HG03439 (cell line): ENCODE measurements at regions not wholly inside any gene's neighbourhood (a gene's known extent, or its start where the extent isn't known, plus 50 kb on each side); places are given as distances from the start of the nearest gene placed in this dataset.
A peak's percentile ranks its signal among the peaks of the same experiment; 100 is the strongest.
"Not testable (repeated sequence)": the region's sequence is repeated elsewhere in the genome, so short reads cannot be mapped to it uniquely, and the experiment has no call there.

Experiments
- ATAC-seq: cut with Tn5 transposase; IDR thresholded peaks from one replicate; pipeline ENCODE4 v1.9.1; 2021; ENCODE audit warnings: mild to moderate bottlenecking, moderate library complexity; ENCODE audit not compliant: unreplicated experiment

DNA sequence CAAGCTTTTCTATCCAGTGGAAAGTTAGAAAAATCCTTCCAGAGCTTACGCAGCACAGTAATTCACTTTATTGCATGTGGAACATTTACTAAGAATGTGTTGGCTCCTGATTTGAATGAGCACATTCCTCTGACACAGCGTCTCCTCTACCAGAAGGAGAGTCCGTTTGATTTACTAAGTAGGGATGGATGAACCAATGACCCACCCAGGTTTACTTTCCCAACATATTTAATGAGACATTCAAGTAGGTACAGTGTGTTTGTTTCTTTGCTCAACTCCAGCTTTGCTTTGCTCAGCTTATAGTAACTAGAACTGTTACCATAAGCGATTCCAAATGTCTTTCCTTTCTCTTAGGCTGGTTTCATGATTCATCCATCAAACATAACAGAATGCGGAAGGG, 161.7 kb downstream of the SMARCA1 start:
- ATAC-seq, result no peak

DNA sequence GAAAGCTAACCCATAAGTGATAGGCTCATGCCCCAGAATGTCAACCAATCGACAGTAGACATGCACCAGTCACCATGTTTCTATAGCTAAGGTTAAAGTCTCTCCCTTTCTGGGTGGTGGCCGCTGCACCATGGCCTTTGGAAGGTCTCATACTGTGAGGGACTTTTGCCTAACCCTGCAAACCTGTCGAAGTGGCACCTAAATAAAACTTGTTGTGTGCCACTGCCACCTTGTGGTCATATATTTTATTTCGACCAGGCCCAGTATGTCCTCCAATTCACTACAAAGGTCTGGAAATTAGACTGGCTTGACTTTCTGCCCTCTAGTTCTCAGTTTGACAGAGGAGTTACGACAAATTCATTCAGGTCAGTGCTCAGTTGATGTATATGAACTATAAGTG, 163.1 kb downstream of the SMARCA1 start:
- ATAC-seq, result peak; percentile 54

DNA sequence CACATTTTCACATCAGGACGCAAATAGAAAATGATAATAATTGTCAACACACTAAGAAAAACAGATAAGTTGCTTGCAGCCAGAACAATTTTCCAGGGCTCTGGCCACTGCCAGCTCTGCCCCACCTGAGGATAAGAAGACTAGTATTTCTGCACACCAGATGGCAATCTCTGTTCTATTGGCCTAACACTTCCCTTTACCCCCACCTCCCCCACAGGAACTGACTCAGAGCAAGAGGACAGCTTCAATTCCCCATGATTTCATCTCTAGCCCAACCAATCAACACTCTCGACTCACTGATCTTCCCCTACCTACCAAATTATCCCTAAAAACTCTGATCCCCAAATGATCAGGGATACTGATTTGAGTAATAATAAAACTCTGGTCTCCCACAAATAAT, 164.0 kb downstream of the SMARCA1 start:
- ATAC-seq, result no peak

DNA sequence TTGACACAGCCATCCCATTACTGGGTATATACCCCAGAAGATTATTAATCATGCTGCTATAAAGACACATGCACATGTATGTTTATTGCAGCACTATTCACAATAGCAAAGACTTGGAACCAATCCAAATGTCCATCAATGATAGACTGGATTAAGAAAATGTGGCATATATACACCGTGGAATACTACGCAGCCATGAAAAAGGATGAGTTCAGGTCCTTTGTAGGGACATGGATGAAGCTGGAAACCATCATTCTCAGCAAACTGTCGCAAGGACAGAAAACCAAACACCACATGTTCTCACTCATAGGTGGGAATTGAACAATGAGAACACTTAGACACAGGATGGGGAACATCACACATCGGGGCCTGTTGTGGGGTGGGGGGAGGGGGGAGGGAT, 165.9 kb downstream of the SMARCA1 start:
- not testable (repeated sequence) for ATAC-seq

DNA sequence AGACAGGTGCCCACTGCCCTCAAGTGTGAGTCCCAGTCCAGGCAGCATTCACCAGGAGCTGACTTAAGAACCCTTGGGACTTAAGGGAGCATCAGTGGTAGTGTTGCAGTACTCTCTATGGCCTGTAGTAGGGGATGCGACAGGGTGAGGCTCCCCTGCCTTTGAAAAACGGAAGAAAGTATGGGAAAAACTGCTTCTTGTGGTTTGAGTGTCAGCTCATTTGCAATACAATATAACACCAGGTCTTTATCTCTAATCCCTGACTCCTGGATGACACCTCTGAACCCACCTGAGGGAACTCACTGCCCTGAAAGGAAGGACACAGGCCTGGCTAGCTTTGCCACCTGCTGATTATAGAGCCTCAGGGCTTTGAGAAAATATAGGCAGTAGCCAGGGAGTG, 176.0 kb downstream of the SMARCA1 start:
- no peak for ATAC-seq

DNA sequence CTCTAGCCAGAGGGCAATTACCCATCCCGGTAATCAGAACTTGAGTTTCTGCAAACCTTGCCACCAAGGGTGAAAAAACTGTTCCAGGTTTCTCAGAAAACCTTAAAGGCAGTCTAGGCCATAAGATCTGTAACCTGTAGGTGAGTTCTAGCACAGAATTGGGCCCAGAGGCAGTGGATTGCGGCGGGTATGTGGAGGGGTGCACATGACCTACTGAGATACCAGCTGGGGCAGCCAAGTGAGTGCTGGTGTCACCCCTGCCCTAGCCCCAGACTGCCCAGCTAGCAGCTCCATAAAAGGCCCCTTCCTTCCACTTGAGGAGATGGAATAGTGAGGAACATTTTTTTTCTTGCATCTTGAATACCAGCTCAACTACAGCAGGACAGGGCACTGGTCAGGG, 176.7 kb downstream of the SMARCA1 start:
- ATAC-seq, result no peak

DNA sequence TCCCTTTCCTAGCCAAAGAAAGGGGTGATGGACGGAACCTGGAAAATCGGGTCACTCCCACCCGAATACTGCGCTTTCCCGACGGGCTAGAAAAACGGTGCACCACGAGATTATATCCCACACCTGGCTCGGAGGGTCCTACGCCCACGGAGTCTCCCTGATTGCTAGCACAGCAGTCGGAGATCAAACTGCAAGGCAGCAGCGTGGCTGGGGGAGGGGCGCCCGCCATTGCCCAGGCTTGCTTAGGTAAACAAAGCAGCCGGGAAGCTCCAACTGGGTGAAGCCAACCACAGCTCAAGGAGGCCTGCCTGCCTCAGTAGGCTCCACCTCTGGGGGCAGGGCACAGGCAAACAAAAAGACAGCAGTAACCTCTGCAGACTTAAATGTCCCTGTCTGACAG, 186.0 kb downstream of the SMARCA1 start:
- ATAC-seq, result not testable (repeated sequence)

DNA sequence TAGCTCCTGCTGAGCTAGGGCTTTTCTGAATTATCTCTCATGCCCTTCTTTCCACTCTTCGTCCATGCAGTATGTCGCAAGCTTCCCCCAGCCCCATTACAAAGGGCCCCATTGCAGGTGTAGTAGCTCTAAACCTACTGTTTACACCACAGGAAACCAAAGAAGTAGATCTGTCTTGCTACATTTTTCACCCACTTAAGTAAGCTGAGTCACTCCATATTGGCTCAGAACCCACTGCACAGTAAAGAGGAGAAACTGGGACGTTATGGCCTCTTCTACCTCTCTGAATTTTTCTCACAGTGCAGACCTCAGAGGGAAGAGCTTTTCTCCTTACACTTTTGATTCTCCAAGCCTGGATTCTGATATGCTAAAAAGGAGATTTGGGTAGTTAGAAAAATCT, 200.2 kb downstream of the SMARCA1 start:
- no peak for ATAC-seq

DNA sequence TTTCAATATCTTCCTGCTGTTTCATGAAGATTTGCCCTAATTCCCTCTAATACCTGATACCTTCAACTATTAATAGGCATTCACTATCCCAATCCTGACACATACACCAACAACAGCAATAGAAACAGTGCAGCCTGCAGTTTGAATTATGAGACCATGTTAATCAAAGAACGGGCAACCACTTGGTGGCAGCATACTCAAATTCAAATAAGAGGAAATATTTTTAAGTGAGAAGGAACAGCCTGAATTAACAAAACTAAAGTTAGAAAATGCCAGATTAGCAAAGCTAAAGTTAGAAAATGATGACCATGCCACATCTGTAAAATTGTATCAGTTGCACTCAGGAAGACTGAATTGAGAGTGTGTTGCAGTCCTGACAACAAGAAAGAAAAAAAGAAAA, 204.9 kb downstream of the SMARCA1 start:
- no peak for ATAC-seq

DNA sequence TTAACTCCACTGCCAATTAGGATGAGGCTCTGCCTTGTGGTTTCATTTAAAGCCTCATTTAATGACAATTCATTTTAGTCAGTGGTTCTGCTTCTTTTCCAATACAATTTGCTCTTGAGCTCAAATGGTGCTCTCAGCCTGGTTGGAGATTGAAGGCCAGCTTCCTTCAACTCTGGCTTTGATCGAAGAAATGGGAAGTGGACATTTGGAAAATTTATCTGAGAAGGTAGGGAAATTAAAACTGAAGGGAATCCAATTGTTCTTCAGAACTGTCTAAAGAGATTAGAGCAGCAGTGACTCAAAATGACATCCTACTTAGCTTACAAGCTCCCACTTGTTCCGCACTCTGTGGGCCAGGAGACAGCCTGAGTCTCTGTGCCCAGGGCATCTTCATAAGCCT, 206.8 kb downstream of the SMARCA1 start:
- ATAC-seq, result no peak

DNA sequence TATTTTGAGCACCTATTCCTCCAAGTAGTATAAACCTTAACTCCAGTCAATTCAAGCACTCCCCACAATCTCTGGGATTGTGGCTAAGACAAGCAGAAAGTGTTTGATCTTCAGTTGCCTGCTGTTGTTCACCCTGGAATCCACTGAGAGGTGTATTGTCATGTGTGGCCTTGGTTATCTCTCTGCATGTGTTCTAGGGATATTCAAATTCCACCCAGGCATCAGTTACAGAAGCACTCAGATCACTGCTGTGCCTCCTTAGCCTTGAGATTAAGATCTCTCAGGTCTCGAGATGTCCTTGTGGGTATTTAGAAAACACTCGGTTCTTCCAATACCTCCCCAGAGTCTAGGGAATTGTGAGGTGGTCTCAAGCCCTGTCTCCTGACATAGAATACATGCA, 213.3 kb downstream of the SMARCA1 start:
- ATAC-seq, result no peak

DNA sequence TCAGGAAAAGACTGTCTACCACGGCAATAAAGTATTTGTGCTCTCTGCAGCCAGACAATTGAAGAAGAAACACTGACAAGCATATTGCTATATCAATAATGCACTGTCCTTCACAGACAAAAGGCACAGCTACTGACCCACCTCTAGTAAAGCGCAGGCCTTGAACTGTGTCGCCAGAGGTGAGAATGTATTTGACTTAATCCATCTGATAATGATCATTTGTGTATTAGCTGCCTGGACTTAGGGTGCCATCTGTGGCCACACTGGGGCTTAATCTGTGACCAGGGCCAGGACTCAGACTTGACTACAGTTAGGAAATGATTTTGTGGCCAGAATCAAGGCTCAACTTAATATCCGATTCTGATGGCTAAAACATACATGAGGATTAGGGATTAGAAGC, 260.4 kb downstream of the SMARCA1 start:
- no peak for ATAC-seq

DNA sequence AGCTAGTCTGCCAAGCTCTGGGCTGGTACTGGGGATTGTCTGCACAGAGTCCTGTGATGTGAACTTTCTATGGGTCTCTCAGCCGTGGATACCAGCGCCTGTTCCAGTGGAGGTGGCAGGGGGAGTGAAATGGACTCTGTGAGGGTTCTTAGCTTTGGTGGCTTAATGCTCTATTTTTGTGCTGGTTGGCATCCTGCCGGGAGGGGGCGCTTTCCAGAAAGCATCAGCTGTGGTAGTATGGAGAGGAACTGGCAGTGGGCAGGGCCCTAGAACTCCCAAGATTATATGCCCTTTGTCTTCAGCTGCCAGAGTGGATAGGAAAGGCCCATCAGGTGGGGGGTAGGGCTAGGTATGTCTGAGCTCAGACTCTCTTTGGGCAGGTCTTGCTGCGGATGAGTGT, 267.8 kb downstream of the SMARCA1 start:
- not testable (repeated sequence) for ATAC-seq

DNA sequence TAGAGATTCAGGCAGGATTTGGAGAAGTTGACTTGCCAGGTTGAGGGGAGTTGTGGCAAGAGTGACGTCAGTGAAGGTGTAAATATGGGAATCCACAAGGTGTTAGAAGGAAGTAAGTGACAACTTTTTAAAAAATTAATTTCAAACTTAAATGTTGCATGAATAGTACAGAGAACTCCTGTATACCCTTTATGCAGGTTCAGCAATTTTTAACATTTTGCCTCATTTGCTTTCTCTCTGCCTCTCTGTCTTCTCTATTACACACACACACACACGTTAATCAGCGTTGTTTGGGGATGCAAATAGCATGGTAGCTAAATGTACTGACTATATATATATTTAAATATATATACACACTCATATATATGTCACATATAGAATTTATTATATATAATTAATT, 273.7 kb downstream of the SMARCA1 start:
- ATAC-seq, result no peak

DNA sequence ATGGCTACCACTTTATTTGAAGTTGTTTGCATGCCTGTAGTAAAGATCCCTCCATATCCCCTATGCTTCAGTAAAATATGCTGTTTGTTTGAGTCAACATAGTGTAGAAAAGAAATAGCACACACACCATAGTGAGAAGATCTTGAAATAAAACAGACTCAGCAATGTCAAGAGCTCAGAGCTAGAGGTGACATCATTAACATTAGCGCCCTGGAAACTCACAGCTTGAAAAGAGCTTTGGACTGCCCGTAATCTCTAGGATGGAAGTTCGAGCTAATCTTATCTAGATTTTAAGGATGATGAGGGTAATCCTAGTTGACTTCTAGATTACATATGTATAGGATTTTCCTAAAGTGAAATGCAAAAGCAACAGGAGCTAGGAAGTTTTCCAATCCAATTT, 275.6 kb downstream of the SMARCA1 start:
- ATAC-seq, result no peak

DNA sequence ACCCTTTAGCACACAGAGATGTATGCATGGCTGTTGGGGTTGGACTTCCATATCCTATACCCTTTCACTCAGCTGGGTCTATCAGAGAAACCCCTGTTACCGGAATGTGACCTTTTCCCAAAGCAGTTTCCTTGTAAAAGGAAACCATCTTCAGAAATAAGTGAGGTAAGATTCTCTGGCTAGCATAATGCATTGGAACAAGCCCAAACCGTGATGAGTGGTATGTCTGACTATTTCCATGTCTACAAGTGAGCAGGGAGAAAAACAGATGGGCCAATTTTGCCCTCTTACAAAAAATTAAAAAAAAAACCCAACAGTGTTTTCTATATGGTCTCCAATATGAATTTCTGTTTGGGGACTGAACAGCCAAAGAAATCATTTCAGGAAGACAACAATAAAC, 283.9 kb downstream of the SMARCA1 start:
- ATAC-seq, result no peak

DNA sequence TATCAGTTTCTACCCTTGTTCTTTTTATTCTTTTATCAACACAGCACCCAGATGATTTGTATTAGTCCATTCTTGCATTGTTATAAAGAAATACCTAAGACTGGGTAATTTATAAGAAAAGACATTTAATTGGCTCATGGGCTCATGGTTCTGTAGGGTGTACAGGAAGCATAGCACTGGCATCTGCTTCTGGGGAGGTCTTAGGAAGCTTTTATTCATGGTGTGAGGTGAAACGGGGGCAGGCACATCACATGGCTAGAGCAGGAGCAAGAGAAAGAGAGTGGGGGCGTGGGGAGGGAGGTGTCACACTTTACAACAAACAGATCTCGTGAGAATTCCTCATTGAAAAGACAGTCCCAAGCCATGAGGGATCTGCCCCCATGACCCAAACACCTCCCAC, 285.3 kb downstream of the SMARCA1 start:
- no peak for ATAC-seq

DNA sequence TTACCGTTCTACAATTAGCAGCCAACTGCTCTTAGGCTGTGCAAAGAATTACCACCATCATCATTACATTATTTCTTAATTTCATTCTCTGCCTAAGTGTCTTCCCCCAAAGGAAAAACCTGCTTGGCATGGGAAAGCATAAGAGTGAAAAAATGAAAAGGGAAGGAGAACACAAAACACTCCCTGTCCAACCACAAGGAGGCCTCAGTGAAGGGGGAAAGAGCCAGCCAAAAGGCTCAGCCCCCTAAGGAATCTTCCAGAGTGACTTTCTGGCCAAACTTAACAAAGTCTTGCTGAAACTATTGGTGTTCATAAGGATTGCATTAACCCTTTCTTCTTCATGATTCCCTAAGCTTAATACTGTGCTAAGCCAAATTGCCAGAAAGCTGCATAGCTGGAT, 287.4 kb downstream of the SMARCA1 start:
- no peak for ATAC-seq

DNA sequence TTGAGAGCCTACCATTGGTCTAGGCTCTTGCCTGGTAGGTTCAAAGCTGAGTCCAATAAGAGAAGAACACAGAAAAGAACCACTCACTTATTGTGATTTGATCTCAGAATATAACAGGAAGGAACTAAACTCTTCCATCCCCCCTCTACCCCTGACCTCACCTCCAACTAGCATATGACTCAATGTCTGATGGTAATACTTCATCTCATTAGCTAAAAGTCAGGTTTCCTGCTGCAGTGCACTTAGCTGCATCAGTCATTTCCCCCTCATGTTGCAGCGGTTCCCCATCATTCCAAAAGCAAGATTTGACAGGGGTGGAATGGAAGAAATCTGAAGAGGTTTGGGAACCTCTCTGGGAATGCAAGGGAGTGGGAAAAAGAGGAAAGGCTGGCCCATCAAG, 289.5 kb downstream of the SMARCA1 start:
- no peak for ATAC-seq

DNA sequence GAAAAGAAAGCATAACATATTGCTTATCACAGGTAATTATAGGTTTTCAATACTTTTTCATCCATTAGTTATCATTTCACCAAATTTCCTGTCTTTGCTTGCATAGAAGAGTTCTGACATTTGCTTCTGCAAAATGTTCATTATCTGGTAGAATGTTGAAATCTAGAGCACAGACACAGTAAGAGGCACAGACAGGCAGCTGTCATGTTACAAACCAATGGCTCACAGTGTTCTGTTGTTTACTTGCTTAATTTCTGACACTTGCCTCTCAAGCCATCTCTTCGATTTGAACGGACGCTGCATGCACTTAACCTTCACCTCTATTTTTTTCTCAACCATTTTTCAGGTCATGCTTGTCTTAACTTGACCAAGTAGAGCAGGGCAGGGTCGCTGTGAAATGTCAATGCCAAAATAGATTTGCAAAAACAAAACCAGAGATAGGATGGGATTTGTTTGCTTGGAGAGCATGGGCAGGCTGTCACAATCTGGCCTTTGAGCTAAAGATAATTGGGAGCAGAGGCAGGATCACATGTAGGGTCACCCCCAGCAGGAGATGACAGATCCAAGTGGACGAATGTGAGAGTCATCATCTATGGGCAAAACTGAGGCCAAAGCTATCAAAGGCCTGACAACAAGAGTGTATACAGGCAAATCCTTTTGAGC, 292.3 kb downstream of the SMARCA1 start:
- ATAC-seq, result no peak

DNA sequence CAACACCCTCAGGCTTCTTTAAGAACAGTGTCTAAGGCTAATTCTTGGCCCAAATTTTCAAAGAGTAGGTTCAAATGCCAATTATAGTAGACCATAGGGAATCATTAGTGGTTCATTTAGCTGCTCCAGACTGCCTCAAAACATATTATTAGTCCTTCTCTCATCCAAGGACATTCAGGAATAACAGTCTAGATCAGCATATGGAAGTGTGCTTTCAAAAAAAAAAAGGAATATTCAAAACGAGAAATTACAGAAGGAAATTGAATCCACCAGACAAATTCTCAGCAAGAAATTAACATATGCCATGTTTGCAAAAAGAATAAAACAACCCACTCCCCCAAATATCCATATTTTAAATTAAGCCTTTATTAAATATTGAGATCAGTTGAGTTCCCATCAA, 293.1 kb downstream of the SMARCA1 start:
- no peak for ATAC-seq

DNA sequence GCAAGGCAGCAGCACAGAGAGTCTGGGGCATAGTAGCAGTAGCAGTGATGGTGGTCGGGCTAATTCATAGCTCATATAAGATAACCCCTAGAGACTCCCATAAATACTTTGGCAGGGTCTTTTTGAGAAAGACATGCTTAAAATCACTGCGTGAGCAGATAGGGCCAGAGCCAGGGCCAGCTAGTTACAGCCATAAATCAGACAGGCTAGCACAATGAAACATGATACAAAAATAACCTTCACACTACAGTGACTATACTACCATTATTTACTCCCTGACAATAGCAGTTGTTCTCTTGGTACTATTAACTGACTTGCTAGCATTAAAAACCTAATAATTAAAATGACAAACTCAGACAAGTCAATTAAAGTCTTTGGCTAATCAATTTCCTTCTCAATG, 295.9 kb downstream of the SMARCA1 start:
- ATAC-seq, result no peak

DNA sequence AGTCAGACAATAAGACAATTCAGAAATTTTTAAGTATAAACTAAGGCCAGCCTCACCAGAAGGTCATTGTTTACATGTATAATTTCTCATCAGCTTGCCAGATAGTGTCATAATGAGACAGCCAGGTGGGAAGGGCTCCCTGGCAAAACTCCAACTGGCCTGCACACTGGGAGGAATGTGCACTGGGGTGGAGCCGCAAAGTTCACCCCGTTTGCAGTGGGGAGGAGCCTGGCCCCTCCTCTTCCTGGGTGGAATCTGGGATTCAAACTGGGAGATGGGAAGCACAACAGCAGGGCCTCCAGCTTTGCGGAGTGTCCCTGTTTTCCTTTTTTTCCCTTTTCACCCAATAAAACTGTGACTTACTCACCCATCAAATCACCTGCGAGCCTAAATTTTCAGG, 329.9 kb downstream of the SMARCA1 start:
- ATAC-seq, result no peak

DNA sequence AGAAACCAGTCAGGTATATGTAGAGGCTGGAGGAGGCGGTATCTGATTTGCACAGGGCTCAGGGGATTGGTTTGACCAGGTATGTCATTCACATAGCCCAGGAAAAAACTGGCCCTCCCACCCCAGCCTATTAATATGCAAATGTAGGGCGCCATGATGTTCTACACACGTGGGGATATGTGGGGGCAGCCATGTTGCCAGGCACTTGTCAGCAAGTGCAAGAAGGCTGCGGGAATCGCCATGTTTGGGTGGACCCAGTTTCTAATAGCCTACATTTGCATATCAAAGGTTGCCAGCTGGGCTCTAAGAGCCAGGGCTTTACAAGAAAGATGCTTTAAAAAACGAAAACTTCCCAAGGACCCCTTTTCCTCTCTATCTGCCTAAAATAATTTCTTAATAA, 335.1 kb downstream of the SMARCA1 start:
- no peak for ATAC-seq
